ENCODE measurements at regions not wholly inside any gene's neighbourhood (a gene's known extent, or its start where the extent isn't known, plus 50 kb on each side); places are given as distances from the start of the nearest gene placed in this dataset.
"Not testable (repeated sequence)": the region's sequence is repeated elsewhere in the genome, so short reads cannot be mapped to it uniquely, and the experiment has no call there.

DNA sequence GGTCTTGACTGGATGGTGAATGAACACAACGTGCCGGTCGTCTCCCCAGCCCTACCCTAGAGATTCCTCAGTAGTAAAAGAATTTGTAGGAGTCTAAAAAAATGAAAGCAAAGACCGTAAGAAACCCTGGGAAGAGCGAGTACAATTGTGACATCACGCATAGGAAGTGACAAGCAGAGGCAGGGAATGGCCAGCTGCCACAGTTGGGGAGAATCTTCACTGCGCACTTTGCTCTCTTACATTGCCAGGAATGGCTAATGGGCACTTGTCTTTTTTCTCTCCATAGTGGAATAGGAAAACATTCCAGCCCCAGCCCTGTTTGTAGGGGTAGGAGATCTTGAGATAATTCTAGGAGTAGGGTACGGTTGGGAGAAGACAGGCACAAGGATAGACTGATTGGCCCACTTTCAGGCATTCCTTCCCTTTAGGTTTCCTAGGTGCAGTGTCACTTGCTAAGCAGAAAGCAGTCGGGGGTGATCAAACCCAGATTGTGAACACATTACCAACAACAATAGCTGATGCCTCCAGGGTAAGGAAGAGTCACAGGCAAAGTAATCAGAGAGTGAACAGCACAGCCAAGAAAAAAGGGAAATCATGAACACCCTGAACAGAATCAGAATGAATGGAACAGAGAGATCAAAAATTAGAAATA, 302.7 kb downstream of the MAN2A1 start:
- DNase-seq: no peak

DNA sequence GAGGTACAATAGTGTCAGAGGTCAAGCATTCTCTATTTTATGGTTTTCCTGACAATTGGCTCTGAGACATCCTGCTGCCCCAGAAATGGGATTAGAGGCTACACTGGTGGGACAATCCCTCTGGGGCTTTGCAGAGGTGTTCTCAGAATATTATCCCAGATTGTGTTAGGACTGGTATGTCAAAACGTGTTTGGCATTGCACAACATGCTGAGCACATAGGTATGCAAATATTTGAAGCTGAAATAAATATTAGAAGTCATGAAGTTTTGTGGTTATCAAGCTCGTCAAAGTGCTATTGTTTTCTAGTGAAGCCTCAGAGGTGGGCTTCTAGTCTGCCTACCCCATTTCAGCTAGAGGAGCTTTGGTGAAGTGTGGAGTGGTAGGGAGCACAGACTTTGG, 304.4 kb downstream of the MAN2A1 start:
- DNase-seq: no peak

DNA sequence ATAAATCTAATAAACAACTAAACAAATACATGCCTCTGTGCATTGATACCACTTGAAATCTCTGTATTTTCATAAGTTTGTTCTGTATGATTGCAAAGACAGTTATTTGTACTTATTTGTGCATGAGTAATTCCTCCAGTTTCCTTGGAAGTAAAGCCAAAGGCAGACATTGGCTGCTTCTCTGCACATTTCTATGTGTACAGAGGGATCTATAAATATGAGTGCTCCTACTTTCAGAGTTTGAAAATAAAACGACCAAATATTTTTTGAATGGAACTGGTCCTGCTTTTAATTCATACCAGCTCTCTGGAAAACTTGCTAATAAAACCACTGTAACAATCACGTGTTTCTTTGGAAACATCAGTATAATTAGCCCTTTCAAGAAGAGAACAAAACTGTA, 306.5 kb downstream of the MAN2A1 start:
- DNase-seq: no peak

DNA sequence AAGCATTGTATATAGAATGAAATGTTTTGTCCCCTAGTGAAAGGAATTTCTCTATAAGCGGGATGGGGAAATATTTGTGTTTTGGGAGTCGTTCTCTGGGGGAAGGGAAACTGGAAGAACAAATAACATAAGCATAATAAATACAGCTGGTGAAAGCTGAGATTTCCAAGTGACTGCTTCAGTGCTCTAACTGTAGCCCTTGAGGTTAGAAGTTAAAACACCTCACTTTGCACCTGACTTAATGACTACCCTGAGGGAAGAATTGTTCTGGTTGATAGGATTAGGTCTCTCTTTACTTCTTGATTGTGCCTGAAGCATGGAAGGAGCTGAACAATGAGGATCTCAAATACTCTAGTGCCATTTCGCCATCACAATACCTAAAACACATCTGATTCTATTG, 307.4 kb downstream of the MAN2A1 start:
- no peak for DNase-seq

DNA sequence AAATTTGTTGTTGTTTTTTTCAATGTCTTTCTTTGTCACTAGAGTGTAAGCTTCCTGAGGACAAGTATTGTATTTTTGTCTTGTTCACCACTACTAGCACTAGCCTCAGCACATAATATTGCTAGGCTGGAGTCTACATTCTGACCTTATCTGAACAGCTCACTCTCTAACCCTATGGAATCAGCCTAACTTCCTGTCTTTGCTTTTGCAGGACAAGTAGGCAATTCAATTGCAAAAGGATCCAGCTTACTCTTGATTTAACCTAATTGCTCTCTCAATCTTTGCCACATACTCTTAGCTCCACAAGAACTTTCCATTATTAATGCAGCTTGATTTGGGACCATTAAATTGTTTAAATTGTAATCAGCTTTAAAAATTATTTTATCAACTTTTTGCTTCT, 308.5 kb downstream of the MAN2A1 start:
- DNase-seq: no peak

DNA sequence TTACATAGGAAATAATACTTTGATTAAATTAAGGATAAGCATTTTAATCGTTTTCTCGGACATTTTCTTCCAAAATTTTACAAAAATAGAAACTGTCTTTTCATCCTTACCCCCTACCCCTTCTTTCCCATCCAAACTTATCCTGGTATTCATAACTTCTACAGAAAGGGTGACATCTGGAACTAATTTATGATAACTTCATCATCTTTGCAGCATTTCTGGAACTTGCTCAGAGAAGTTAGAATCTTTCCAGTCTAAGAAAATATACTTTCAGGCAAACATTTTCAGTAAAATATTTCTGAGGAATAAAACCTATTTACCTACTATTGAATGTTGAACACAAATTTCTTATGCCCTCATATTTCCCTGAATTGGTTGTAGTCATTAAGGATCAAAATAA, 309.0 kb downstream of the MAN2A1 start:
- DNase-seq: no peak

DNA sequence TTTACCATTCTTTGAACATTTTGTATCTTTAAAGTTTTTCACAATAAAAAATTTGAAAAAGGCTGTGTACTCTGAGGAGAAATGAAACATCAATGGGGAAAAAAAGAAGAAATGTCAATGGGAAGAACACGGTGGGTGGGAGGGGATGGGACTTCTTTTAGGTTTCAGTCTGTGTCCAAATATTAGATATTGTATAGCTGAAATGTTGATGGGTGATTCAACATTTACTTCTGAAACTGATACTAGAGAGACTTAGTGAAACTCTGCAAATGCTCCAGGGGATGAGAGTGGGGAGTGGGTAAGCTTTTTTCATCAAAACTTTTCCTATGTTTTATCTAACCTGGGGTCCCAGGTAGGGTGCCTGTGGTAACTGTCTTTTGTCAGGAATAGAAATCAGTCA, 311.9 kb downstream of the MAN2A1 start:
- no peak for DNase-seq

DNA sequence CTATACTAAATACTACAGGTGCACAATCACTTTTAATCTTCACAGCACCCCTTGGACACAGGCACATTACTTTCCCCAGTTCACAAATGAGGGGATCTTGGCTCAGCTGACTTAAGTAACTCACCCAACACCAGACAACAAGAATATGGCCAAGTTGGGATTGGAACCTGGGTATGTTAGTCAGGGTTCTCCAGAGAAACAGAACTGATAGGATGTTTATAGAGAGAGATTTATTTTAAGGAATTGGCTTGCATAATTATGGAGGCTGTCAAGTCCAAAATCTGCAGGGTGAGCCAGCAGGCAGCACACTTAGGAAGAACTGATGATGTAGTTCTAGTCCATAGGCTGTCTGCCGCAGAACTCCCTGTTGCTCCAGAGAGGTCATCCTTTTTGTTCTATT, 312.9 kb downstream of the MAN2A1 start:
- no peak for DNase-seq

DNA sequence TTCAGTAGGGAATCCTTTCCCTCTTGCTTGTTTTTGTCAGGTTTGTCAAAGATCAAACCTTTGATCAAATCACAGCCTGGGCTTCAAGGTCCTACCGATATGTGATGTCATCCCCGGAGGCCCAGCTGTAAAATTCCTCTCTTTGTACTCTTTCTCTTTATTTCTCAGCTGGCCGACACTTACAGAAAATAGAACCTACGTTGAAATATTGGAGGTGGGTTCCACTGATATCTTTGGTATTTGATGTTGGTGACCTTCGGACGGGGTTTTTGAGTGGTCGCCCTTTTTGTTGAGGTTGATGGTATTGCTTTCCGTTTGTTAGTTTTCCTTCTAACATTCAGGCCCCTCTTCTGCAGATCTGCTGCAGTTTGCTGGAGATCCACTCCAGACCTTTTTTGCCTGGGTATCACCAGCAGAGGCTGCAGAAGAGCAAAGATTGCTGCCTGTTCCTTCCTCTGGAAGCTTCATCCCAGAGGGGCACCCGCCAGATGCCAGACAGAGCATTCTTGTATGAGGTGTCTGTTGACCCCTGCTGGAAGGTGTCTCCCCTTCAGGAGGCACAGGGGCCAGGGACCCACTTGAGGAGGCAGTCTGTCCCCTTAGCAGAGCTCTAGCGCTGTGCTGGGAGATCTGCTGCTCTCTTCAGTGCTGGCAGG, 316.3 kb downstream of the MAN2A1 start:
- not testable (repeated sequence) for DNase-seq

DNA sequence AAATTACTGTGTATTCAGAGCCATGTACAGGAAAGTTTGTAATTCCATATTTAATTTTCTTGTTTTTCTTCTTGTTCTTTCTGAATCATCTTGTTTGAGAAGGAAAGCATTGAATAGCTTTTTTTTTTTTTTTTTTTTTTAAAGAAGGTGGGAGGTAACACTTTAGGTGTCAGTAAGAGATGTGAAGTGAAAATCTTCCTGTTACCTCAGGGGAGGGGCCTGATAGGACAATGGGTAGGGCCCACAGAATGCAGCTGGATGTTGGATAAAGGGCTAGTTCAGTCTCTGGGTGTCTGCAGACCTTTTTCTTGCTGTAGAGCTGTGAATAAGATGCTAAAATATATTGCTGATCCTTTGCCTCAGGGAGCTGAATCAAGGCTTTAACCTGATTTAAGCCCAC, 317.4 kb downstream of the MAN2A1 start:
- no peak for DNase-seq

DNA sequence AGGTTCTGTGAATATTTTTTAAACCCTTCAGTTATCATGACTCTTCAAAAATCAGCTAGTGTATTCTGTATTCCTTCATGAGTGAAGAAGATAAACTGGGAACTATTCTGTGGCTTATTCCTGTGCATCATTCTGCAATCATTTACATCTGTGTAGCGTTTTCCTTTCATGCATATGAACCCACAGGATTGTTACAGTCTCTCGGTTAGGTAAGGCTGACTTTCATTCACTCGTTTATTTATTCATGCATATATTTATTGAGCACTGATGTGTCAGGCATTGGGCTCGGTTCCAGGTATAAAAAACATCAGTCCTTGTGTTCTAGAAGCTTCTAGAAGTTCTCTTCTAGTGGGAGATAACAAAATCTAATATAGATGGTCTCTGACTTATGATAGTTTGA, 318.4 kb downstream of the MAN2A1 start:
- no peak for DNase-seq

DNA sequence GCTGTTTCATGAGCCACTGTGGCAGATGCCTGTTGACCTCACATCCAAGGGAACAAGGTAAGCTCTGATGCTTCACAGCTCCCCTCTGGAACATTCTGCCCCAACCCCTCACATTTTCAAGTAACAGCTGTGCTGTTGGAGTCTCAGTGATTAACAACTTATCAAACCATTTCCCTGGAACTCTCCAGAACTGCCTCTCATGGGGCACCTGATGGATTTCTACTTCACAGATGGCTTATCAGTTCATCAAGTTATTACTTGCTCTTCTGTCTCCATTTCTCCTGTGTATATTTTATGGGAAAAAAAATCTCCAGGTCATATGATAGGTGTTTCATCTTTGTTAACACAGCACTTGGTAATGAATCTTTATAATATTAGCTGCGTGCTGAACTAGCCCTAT, 322.4 kb downstream of the MAN2A1 start:
- DNase-seq: no peak

DNA sequence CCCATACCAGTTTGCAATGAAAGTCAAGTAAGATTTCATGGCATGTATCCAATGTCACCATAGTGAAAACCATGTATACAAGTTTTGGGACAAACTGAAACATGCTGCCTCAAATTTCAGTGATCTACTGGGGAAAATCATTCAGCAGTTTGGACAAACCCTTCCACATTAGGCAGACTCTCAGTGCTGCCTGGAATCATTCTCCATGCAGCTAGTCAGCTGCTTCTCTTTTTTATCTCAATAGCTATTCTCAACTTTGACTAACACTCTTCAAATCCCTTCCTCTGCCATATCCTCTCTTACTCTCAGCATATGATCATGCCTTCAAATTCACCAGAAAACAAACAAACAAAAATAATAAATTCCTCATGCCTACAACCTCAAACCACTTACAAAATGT, 323.3 kb downstream of the MAN2A1 start:
- no peak for DNase-seq

DNA sequence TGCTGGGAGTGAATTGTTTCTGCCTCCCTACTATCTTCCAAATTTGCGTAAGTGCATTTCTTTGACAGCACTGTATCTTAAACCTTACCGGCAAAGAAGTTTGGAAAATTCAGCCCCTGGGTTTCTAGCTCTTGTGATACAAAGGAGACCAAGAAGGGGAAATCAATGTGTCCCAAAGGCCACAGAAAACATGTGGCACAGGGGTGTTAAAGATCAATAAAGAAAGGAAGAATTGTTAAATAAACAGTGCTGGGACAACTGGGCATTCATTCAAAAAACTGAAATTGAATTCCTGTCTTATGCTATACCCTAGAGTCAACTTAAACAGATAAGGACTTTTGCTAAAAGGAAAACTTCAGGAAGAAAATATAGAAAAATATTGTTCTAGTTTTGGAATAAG, 328.1 kb downstream of the MAN2A1 start:
- no peak for DNase-seq

DNA sequence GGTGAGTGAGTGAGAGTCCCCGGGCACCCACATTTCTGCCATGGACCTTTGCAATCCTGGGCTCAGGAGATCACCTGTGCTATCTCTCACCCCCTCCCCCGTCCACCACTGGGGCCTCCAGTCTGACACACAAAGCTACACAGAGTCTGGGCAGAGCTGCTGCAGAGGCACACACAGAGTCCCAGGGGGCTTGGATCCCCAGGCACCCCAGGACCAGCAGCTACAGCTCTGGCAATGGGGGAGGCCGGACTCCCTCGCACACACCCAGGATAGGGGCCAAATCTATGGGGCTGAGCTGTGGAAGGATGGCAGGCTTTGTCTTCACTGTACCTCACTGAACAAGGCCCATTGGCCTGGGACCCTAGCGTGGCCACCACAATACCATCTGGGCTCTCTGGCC, 328.8 kb downstream of the MAN2A1 start:
- no peak for DNase-seq

DNA sequence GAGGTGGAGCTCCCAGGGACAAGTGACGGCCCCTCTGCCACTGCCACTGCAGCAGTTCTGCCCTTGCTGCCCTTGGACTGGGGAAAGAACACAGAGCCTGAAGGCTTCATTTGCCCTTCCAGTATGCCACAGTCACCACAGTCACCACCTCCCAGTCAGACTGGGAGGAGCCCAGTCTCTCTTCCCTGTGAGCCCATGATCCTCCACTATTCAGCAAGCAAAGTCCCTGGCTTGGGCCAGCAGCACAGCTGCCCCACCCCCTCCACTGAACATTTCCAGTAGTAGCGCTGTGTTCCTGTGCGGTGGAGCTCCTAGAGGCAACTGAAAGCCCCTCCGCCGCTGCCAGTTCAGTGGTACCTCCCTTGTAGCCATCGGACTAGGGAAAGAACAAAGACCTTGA, 329.4 kb downstream of the MAN2A1 start:
- DNase-seq: no peak

DNA sequence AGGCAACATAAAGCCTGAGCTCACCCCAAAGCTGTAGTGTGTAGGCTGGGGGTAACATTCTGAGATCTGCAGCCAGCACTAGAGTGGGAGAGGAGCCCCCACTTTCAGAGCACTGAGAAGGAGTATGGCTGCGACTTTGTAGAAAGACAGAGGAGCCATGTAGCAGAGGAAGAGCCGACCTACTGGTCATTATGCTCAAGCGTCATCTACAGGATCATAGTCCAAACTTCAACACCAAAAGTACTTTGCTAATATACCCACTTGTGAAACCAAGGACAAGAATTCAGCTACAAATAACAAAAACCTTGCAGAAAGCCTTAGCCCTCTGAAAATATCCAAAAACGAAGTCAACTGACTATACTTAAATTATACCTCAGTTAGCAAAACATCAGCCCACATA, 330.1 kb downstream of the MAN2A1 start:
- no peak for DNase-seq

DNA sequence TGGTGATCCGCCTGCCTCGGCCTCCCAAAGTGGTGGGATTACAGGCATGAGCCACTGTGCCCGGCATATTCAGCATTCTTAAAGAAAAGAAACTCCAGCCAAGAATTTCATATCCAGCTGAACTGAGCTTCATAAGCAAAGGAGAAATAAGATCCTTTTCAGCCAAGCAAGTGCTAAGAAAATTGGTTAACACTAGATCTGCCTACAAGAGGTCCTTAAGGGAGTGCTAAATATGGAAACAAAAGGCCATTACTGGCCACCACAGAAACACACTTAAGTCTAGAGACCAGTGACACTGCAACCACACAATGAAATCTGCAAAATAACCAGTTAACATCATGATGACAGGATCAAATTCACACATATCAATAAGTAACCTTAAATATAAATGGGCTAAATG, 331.5 kb downstream of the MAN2A1 start:
- no peak for DNase-seq

DNA sequence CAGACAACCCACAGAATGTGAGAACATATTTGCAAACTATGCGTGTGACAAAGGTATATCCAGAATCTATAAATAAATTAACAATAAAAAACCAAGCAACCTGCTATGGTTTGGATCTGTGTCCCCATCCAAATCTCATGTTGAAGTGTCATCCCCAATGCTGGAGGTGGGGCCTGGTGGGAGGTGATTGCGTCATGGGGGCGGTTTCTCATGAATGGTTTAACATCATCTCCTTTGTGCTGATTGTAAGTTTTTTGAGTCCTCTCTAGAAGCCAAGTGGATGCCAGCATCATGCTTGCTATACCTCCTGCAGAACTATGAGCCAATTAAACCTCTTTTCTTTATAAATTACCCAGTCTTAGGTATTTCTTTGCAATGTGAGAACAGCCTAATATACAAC, 335.4 kb downstream of the MAN2A1 start:
- DNase-seq: no peak

DNA sequence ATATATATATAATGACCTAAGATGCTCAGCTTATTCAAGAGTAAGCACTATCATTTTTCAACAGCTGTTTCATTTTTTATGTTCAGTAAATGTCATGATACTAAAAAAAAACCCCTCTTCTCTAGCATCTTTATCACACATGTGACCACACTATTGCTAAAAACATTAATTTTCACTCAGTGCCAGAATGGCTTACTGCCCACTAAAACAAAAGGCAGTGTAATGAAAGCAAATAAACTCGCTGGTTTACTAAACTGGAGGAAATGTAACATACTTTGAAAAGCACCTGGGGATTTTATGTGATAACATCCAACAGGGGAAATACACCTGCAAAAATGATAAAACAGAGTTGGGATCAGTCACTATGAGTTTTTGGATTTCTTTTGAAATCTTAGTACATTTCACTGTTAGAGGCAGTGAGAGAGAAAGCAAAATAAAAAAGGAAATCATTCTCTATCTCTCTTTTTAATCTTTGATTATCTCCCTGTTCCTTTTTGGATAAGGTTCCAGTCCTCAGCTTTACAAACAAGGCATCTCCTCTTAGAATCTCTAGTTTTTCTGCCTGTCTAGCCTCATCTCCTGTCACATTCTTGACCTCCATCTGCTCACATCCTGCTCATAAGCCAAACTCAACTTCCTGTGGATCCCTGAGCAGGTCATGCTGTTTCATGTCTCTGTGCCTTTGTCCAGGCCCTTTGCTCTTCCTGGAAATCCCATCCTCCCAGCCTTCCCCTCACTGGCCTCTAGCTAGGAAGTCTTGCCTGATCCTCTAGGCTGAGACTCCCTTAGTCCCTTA, 338.0 kb downstream of the MAN2A1 start:
- no peak for DNase-seq

DNA sequence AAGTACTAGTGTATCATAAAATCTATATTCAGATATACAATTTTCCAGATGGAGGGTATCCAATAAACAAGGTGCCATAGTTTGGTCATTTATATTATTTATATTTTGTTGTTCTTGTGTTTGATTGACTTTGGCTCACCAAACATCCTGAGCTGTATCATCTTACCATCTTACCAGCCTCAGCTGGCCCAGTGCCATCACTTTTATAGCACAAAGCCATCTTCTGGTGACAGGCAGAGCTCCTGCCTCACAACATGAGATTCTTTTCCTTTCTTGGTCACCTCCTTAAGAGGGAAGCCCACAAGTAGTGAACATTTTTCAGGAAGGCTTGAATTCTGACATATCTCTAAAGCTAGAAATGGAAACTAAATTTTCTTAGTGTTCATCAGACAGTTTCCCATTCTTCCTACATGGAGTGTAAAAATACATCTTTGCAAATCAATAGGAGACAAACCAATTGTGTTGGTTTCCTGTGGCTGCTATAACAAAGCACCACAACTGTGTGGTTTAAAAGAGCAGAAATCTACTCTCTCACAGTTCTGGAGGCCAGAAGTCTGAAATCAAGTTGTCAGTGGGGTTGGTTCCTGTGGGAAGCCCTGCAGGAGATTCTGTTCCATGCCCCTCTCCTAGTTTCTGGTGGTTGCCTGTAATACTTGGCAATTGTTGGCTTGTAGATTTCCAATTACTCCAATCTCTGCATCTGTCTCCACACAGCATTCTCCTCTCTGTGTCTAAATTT, 341.8 kb downstream of the MAN2A1 start:
- DNase-seq: no peak

DNA sequence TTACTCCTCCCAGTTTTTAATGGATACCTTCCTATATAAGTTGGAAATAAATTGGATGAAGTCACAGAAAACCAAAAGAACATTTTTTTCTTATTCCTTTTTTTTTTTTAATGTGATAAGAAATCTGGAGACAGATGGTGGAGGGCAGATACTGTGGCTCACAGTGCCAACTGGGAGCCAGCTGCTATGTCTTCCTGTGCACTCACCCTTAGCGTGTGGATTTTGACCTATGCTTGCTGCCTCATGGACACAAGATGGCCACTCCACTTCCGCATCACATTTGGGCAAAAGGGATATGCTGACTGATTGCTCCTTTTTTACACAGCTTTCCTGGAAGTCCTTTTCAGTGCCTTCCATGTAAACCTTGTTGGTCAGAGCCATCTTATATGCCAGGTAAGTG, 342.6 kb downstream of the MAN2A1 start:
- DNase-seq: no peak

DNA sequence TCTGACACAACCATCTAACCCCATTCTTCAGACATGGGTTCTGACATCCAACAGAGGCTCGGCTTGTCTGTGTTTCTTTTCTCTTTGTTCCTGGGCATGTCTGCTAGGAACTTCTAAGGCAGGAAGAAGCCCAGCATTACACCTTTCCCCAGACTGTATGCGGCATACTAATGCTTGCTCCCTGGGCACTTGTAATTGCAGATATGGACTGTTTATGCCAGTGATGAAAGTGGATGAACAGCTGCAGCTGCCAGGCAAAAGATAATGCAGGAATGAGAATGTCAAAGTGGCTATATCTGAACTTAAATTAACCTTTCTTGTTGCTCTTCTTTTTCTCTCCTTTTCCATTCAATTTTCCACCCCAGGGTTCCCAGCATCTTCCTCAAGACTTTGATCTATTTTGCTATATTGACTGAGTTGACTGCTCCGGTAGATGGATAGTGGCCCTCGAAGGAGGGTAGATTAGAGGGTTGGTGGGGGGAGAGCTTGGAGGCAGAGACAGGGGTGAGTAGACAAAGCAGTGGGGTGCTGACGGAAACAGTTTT, 344.4 kb downstream of the MAN2A1 start:
- no peak for DNase-seq

Data from dermis blood vessel endothelial cell (primary cell).